Neural cell (in vitro differentiated cells): ENCODE measurements at regions not wholly inside any gene's neighbourhood (a gene's known extent, or its start where the extent isn't known, plus 50 kb on each side); places are given as distances from the start of the nearest gene placed in this dataset.

Experiments
- H2AFZ ChIP-seq: fragments of 200-600, 300-800 bp; sonication (generic), shearing (Covaris generic); 2 replicates; pipeline ENCODE4 v1.6.0; 2014; ENCODE audit warnings: low read depth, mild to moderate bottlenecking, antibody characterized with exemption, low read length, moderate library complexity
- H3F3A ChIP-seq: fragments of 200-600 bp; shearing (Covaris generic); 2 replicates; pipeline ENCODE4 v1.6.1; 2016; ENCODE audit warnings: mild to moderate bottlenecking, moderate library complexity, mixed read lengths, antibody characterized with exemption, low read length; ENCODE audit not compliant: insufficient read depth, poor library complexity, severe bottlenecking
- H3K27ac ChIP-seq: fragments of 200-600, 300-800 bp; sonication (generic), shearing (Covaris generic); 2 replicates; pipeline ENCODE4 v1.5.1; 2014; ENCODE audit warnings: mild to moderate bottlenecking, low read length, moderate library complexity
- H3K27me3 ChIP-seq: fragments of 300-800, 200-600 bp; sonication (generic), shearing (Covaris generic); 2 replicates; pipeline ENCODE4 v1.6.0; 2014; ENCODE audit warnings: mild to moderate bottlenecking, low read depth, low read length, moderate library complexity; ENCODE audit not compliant: insufficient read depth
- H3K36me3 ChIP-seq: fragments of 300-800, 200-600 bp; sonication (generic), shearing (Covaris generic); 2 replicates; pipeline ENCODE4 v1.5.1; 2014; ENCODE audit warnings: mild to moderate bottlenecking, antibody characterized with exemption, low read length, moderate library complexity; ENCODE audit not compliant: insufficient read depth
- H3K4me2 ChIP-seq: fragments of 300-800, 200-600 bp; sonication (generic), shearing (Covaris generic); 2 replicates; pipeline ENCODE4 v1.6.0; 2014; ENCODE audit warnings: mild to moderate bottlenecking, low read length
- H3K4me3 ChIP-seq: fragments of 300-800, 200-600 bp; sonication (generic), shearing (Covaris generic); 2 replicates; pipeline ENCODE4 v1.5.1; 2014; ENCODE audit warnings: mild to moderate bottlenecking, low read length, moderate library complexity
- H3K79me2 ChIP-seq: fragments of 200-600 bp; shearing (Covaris generic); replicated peaks from 2 replicates; pipeline ENCODE4 v1.6.0; 2014; ENCODE audit warnings: mild to moderate bottlenecking, low read length, moderate library complexity; ENCODE audit not compliant: insufficient read depth
- H3K9ac ChIP-seq: fragments of 300-800, 200-600 bp; sonication (generic), shearing (Covaris generic); 2 replicates; pipeline ENCODE4 v1.6.1; 2016; ENCODE audit warnings: mild to moderate bottlenecking, low read length, mixed read lengths
- H3K9me2 ChIP-seq: fragments of 200-600 bp; shearing (Covaris generic); 2 replicates; pipeline ENCODE4 v1.6.1; 2016; ENCODE audit warnings: mild to moderate bottlenecking, low read length, mixed read lengths; ENCODE audit not compliant: insufficient read depth
- H3K9me3 ChIP-seq: fragments of 200-600, 300-800 bp; sonication (generic), shearing (Covaris generic); 2 replicates; pipeline ENCODE4 v1.6.1; 2016; ENCODE audit warnings: mild to moderate bottlenecking, mixed run types, low read length, moderate library complexity, mixed read lengths
- H4K20me1 ChIP-seq: fragments of 200-600 bp; shearing (Covaris generic); 2 replicates; pipeline ENCODE4 v1.6.1; 2016; ENCODE audit warnings: mild to moderate bottlenecking, mixed run types; ENCODE audit not compliant: insufficient read depth
- EP300 ChIP-seq: fragments of 450-650 bp; conservative IDR thresholded peaks from 2 replicates; pipeline ENCODE4 v1.6.1; 2014; ENCODE audit warnings: antibody characterized with exemption, mild to moderate bottlenecking, moderate library complexity; ENCODE audit not compliant: poor library complexity, severe bottlenecking
- EZH2 ChIP-seq: fragments of 200-600, 300-800 bp; shearing (Covaris generic), sonication (generic); IDR thresholded peaks from 2 replicates; pipeline ENCODE4 v1.6.1; 2014; ENCODE audit warnings: antibody characterized with exemption, low read length, borderline replicate concordance, mild to moderate bottlenecking; ENCODE audit not compliant: insufficient read depth, poor library complexity, severe bottlenecking
- MXI1 ChIP-seq: fragments of 450-650 bp; conservative IDR thresholded peaks from 2 replicates; pipeline ENCODE4 v1.6.1; 2014; ENCODE audit warnings: antibody characterized with exemption, mild to moderate bottlenecking; ENCODE audit not compliant: poor library complexity, severe bottlenecking
- POLR2AphosphoS5 ChIP-seq: IDR thresholded peaks from 2 replicates; pipeline ENCODE4 v1.6.1; 2012
- RAD21 ChIP-seq: fragments of 450-650 bp; conservative IDR thresholded peaks from 2 replicates; pipeline ENCODE4 v1.6.1; 2014; ENCODE audit warnings: antibody characterized with exemption, mild to moderate bottlenecking, moderate library complexity
- REST ChIP-seq: IDR thresholded peaks from 2 replicates; pipeline ENCODE4 v1.6.1; 2012; ENCODE audit warnings: borderline replicate concordance
- SMC3 ChIP-seq: fragments of 450-650 bp; conservative IDR thresholded peaks from 2 replicates; pipeline ENCODE4 v1.6.1; 2014; ENCODE audit warnings: antibody characterized with exemption, mild to moderate bottlenecking, moderate library complexity; ENCODE audit not compliant: poor library complexity
- TAF1 ChIP-seq: IDR thresholded peaks from 2 replicates; pipeline ENCODE4 v1.6.1; 2012; ENCODE audit warnings: low read depth
- TF ChIP-seq, protein P1 (sequence below): fragments of 450-650 bp; IDR thresholded peaks from 2 replicates; pipeline ENCODE4 v1.5.1; 2014; ENCODE audit warnings: antibody characterized with exemption, mild to moderate bottlenecking, moderate library complexity; ENCODE audit not compliant: poor library complexity, severe bottlenecking

GRCh38 chr2:191539068-191539467 lies 138.9 kb upstream of the NABP1 start:
- Histone ChIP-seq H3K4me3 (no peak overlapping the region), H3K27me3 (no peaks in the 10 kb centered on the region), H4K20me1 (no peaks in the 10 kb centered on the region), H3K79me2 (no peaks in the 10 kb centered on the region), H3K4me2 (no peak overlapping the region), H3K9me3 (no peaks in the 10 kb centered on the region), H3K9me2 (no peaks in the 10 kb centered on the region), H2AFZ (no peak overlapping the region), H3K27ac (peak overlapping the region; percentile 71), H3K36me3 (no peaks in the 10 kb centered on the region), H3K9ac (no peak overlapping the region), H3F3A (no peaks in the 10 kb centered on the region)
- TF ChIP-seq, protein P1, sequence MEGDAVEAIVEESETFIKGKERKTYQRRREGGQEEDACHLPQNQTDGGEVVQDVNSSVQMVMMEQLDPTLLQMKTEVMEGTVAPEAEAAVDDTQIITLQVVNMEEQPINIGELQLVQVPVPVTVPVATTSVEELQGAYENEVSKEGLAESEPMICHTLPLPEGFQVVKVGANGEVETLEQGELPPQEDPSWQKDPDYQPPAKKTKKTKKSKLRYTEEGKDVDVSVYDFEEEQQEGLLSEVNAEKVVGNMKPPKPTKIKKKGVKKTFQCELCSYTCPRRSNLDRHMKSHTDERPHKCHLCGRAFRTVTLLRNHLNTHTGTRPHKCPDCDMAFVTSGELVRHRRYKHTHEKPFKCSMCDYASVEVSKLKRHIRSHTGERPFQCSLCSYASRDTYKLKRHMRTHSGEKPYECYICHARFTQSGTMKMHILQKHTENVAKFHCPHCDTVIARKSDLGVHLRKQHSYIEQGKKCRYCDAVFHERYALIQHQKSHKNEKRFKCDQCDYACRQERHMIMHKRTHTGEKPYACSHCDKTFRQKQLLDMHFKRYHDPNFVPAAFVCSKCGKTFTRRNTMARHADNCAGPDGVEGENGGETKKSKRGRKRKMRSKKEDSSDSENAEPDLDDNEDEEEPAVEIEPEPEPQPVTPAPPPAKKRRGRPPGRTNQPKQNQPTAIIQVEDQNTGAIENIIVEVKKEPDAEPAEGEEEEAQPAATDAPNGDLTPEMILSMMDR = peak; percentile 56
- no peak for TF ChIP-seq POLR2AphosphoS5

GRCh38 chr2:191540681-191541080 lies 137.3 kb upstream of the NABP1 start:
- Histone ChIP-seq H3K27me3 (no peaks in the 10 kb centered on the region), H3K4me3 (no peak overlapping the region), H3F3A (no peaks in the 10 kb centered on the region), H3K27ac (peak overlapping the region; percentile 71), H3K9me3 (no peaks in the 10 kb centered on the region), H2AFZ (no peak overlapping the region), H4K20me1 (no peaks in the 10 kb centered on the region), H3K4me2 (no peak overlapping the region), H3K9me2 (no peaks in the 10 kb centered on the region), H3K79me2 (no peaks in the 10 kb centered on the region), H3K9ac (no peak overlapping the region), H3K36me3 (no peaks in the 10 kb centered on the region)
- no peak for TF ChIP-seq EZH2
- TF ChIP-seq SMC3 = no peak
- no peak for TF ChIP-seq POLR2AphosphoS5
- no peak for TF ChIP-seq TAF1

- no peaks in the 10 kb centered on the region for H3K79me2 ChIP-seq
- H3K27ac ChIP-seq = no peak overlapping the region
- no peak overlapping the region for H2AFZ ChIP-seq
- no peaks in the 10 kb centered on the region for H3F3A ChIP-seq
- H3K9me2 ChIP-seq = no peaks in the 10 kb centered on the region
- H3K4me2 ChIP-seq = no peak overlapping the region
- no peaks in the 10 kb centered on the region for H3K36me3 ChIP-seq
- no peak overlapping the region for H3K9ac ChIP-seq
- TF ChIP-seq EZH2 = no peak
- TF ChIP-seq SMC3 = no peak
- TF ChIP-seq TAF1 = no peak
- TF ChIP-seq EP300 = no peak
- TF ChIP-seq, protein P1 = no peak
- no peak for TF ChIP-seq RAD21
- TF ChIP-seq POLR2AphosphoS5 = no peak
- TF ChIP-seq MXI1 = no peak
- TF ChIP-seq REST = no peak
- no peaks in the 10 kb centered on the region for H3K9me3 ChIP-seq
- no peak overlapping the region for H3K4me3 ChIP-seq
- no peaks in the 10 kb centered on the region for H4K20me1 ChIP-seq
- no peaks in the 10 kb centered on the region for H3K27me3 ChIP-seq
Measured at GRCh38 chr2:191543708-191544107, 134.2 kb upstream of the NABP1 start.
